Erythroblast (primary cell): ENCODE measurements at regions not wholly inside any gene's neighbourhood (a gene's known extent, or its start where the extent isn't known, plus 50 kb on each side); places are given as distances from the start of the nearest gene placed in this dataset.

ENCODE experiments used
- GATA1 ChIP-seq: IDR thresholded peaks from 2 replicates; pipeline ENCODE4 v1.6.1; 2011; ENCODE audit warnings: low read depth, mild to moderate bottlenecking, control low read depth, low read length, moderate library complexity
- POLR2A ChIP-seq: IDR thresholded peaks from 2 replicates; pipeline ENCODE4 v1.6.1; 2011; ENCODE audit warnings: mild to moderate bottlenecking, low read length

DNA sequence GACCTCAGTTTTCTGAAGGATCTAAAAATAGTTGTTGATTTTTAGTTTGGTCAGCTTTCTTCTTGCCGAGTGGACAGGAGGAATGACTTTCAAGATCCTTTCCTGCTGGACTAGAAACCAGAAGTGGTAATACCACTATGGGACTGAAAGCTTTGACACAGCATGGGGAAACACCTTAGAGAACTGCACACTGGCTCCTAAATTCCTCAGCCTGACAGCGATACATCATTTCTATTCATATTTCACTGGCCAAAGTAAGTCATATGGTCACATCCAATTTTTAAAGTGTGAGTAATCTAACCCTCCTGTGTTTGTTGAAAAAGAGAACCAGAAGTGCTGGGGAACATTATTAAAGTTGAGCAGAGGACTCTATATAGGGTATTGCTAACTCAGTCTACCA is 244.7 kb upstream of the MMADHC start:
- TF ChIP-seq POLR2A (no peak), GATA1 (no peak)
